Cardiac muscle cell (in vitro differentiated cells and primary cell): ENCODE measurements at regions not wholly inside any gene's neighbourhood (a gene's known extent, or its start where the extent isn't known, plus 50 kb on each side); places are given as distances from the start of the nearest gene placed in this dataset.

Source experiments
- DNase-seq, 2 donors: peaks; one replicate each; pipeline versions ENCODE4 v3.0.0 to v3.0.0-alpha.2; 2010 to 2017; ENCODE audit warnings: low read depth in 1 of 2, low spot score in 1 of 2
- H3K27ac ChIP-seq: fragments of 200-600 bp; sonication (generic); 2 replicates; pipeline ENCODE4 v1.5.1; 2016
- H3K27me3 ChIP-seq: fragments of 200-600 bp; sonication (generic); 2 replicates; pipeline ENCODE4 v1.6.0; 2016; ENCODE audit warnings: control low read depth
- H3K36me3 ChIP-seq: fragments of 200-600 bp; sonication (generic); 2 replicates; pipeline ENCODE4 v1.5.1; 2016; ENCODE audit warnings: control low read depth
- H3K4me1 ChIP-seq: fragments of 200-600 bp; sonication (generic); 2 replicates; pipeline ENCODE4 v1.8.1; 2017; ENCODE audit warnings: low read depth, mild to moderate bottlenecking, mixed run types
- H3K4me3 ChIP-seq: fragments of 200-600 bp; sonication (generic); 2 replicates; pipeline ENCODE4 v1.5.1; 2016; ENCODE audit warnings: mild to moderate bottlenecking
- H3K9me3 ChIP-seq: fragments of 200-600 bp; sonication (generic); 2 replicates; pipeline ENCODE4 v1.5.1; 2017; ENCODE audit warnings: low read depth, mild to moderate bottlenecking, control low read depth
- CTCF ChIP-seq: IDR thresholded peaks from 2 replicates; pipeline ENCODE4 v1.5.1; 2012; ENCODE audit warnings: low read depth, mild to moderate bottlenecking, low read length

- DNase-seq: no peak
- no peaks in the 10 kb centered on the region for H3K4me1 ChIP-seq
- TF ChIP-seq CTCF: no peak
- no peak overlapping the region for H3K27ac ChIP-seq
- H3K36me3 ChIP-seq: no peaks in the 10 kb centered on the region
- peaks cover 3% of the 10 kb centered on the region for H3K27me3 ChIP-seq
- H3K9me3 ChIP-seq: no peaks in the 10 kb centered on the region
- no peak overlapping the region for H3K4me3 ChIP-seq
These were observed 191.6 kb upstream of the ZC3H12A start for GRCh38 chr1:37282764-37283163.

DNA sequence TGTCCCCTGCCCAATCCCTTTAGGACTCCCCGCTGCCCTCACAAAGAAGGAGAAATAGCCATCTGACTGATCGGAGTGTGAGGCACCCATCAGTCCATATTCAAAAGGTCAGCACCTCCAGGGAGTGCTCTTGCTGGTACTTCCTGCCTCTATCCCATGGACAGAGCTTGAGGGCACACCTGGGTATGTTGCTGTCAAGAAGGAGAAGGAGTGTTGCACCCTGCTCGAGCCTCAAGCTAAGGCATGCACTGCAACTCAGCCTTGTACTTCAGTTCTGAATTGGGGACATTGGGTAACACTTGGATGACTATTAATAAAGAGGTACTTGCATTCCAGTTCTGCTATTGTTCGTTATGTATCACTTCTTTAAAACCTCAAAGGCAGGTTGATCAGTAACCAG lies 190.3 kb upstream of the ZC3H12A start:
- Histone ChIP-seq H3K9me3 (no peaks in the 10 kb centered on the region), H3K27ac (no peak overlapping the region), H3K27me3 (no peaks in the 10 kb centered on the region), H3K4me1 (no peaks in the 10 kb centered on the region), H3K4me3 (no peak overlapping the region), H3K36me3 (no peaks in the 10 kb centered on the region)
- DNase-seq: no peak
- no peak for TF ChIP-seq CTCF

DNA sequence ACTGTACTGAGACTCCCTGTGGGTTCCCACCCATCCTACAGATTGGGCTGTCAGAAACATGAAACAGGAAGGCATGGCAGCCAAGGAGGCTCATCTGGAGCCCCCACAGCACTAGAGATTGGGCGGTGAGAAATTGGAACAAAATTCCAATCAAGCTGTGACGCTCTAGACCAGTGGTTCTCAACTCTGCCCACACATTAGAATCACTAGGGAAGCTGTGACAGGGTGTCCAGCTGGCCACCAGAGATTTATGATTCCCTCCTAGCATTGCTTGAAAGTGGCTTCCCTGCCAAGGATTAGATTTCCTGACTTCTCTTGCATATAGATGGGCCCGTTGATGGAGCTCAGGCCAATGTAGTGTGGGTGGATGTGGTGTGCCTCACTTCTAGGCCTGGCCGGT lies 187.5 kb upstream of the ZC3H12A start:
- no peaks in the 10 kb centered on the region for H3K4me1 ChIP-seq
- H3K36me3 ChIP-seq: no peaks in the 10 kb centered on the region
- DNase-seq: no peak
- no peak overlapping the region for H3K27ac ChIP-seq
- TF ChIP-seq CTCF: no peak
- H3K9me3 ChIP-seq: no peaks in the 10 kb centered on the region
- no peak overlapping the region for H3K4me3 ChIP-seq
- H3K27me3 ChIP-seq: no peaks in the 10 kb centered on the region

- TF ChIP-seq CTCF: no peak
- Histone ChIP-seq H3K9me3 (no peaks in the 10 kb centered on the region), H3K36me3 (no peaks in the 10 kb centered on the region), H3K4me3 (no peak overlapping the region), H3K4me1 (no peaks in the 10 kb centered on the region), H3K27ac (no peak overlapping the region), H3K27me3 (no peaks in the 10 kb centered on the region)
- DNase-seq: no peak
These were observed 185.5 kb upstream of the ZC3H12A start for GRCh38 chr1:37288900-37289299.

DNA sequence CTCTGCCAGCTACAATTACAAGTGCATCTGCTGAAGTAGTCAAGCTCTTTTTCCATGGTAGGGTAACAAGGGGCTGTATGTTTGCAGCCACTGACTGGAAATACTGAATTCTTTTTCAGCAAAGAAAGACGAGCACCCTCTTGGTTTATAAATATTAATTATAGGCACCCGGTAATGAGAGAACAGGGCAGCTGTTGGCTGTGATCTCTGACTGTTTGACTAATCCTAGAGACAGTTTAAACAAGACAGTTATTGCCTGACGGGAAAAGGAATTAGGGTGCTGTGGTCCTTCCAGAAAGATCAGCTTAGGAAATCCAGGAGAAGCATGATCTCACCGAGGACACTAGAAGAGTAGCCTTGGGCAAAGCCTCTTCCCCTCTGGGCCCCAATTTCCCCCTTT lies 183.7 kb upstream of the ZC3H12A start:
- no peak for DNase-seq
- TF ChIP-seq CTCF: no peak

GRCh38 chr1:37292789-37293188 lies 181.6 kb upstream of the ZC3H12A start:
- H3K4me1 ChIP-seq: no peaks in the 10 kb centered on the region
- no peak overlapping the region for H3K4me3 ChIP-seq
- no peaks in the 10 kb centered on the region for H3K36me3 ChIP-seq
- H3K27ac ChIP-seq: no peak overlapping the region
- no peak for TF ChIP-seq CTCF
- peaks cover 13% of the 10 kb centered on the region for H3K27me3 ChIP-seq
- no peak for DNase-seq
- no peaks in the 10 kb centered on the region for H3K9me3 ChIP-seq

More for the DNA sequence above, 183.7 kb upstream of the ZC3H12A start:
- Histone ChIP-seq H3K4me1 (no peaks in the 10 kb centered on the region), H3K9me3 (no peaks in the 10 kb centered on the region), H3K27me3 (no peaks in the 10 kb centered on the region), H3K27ac (no peak overlapping the region), H3K4me3 (no peak overlapping the region), H3K36me3 (no peaks in the 10 kb centered on the region)
